Trophoblast cell (in vitro differentiated cells and primary cell): ENCODE measurements at regions not wholly inside any gene's neighbourhood (a gene's known extent, or its start where the extent isn't known, plus 50 kb on each side); places are given as distances from the start of the nearest gene placed in this dataset.

Experiments
- DNase-seq, 2 donors: peaks; one replicate each; pipeline ENCODE4 v3.0.0-alpha.2; 2016
- H2AFZ ChIP-seq: 2 replicates; pipeline ENCODE4 v1.6.1; 2013; ENCODE audit warnings: low read length, moderate library complexity, mild to moderate bottlenecking; ENCODE audit not compliant: insufficient read depth, poor library complexity
- H2AK5ac ChIP-seq: 2 replicates; pipeline ENCODE4 v1.6.1; 2013; ENCODE audit warnings: mild to moderate bottlenecking, low read length
- H2BK120ac ChIP-seq: 2 replicates; pipeline ENCODE4 v1.6.1; 2013; ENCODE audit warnings: low read length, mild to moderate bottlenecking, moderate library complexity; ENCODE audit not compliant: insufficient read depth, poor library complexity
- H2BK12ac ChIP-seq: 2 replicates; pipeline ENCODE4 v1.6.1; 2013; ENCODE audit warnings: mild to moderate bottlenecking, low read length, moderate library complexity
- H2BK5ac ChIP-seq: 2 replicates; pipeline ENCODE4 v1.6.1; 2013; ENCODE audit warnings: low read length, low read depth, moderate library complexity, mild to moderate bottlenecking; ENCODE audit not compliant: poor library complexity
- H3K14ac ChIP-seq: 2 replicates; pipeline ENCODE4 v1.6.1; 2013; ENCODE audit warnings: mild to moderate bottlenecking, low read length
- H3K18ac ChIP-seq: 2 replicates; pipeline ENCODE4 v1.6.1; 2013; ENCODE audit warnings: mild to moderate bottlenecking, low read length
- H3K23ac ChIP-seq: 2 replicates; pipeline ENCODE4 v1.6.1; 2013; ENCODE audit warnings: low read length
- H3K27ac ChIP-seq: 2 replicates; pipeline ENCODE4 v1.5.1; 2013; ENCODE audit warnings: low read depth, mild to moderate bottlenecking, inconsistent platforms, low read length, moderate library complexity
- H3K27me3 ChIP-seq: 2 replicates; pipeline ENCODE4 v1.6.1; 2013; ENCODE audit warnings: inconsistent platforms, mild to moderate bottlenecking, low read length, moderate library complexity; ENCODE audit not compliant: insufficient read depth
- H3K36me3 ChIP-seq, 2 experiments: 1 replicate in 1 of 2; 2 replicates in 1 of 2; pipeline ENCODE4 v1.6.1; 2013; ENCODE audit warnings: low read length in 2 of 2, mild to moderate bottlenecking in 2 of 2, moderate library complexity in 1 of 2; ENCODE audit not compliant: insufficient read depth in 2 of 2, control insufficient read depth in 1 of 2
- H3K4ac ChIP-seq: 2 replicates; pipeline ENCODE4 v1.6.1; 2013; ENCODE audit warnings: low read depth, mild to moderate bottlenecking, low read length, moderate library complexity
- H3K4me1 ChIP-seq, 2 experiments: 1 replicate in 1 of 2; 2 replicates in 1 of 2; pipeline ENCODE4 v1.6.1; 2013; ENCODE audit warnings: low read length in 2 of 2, mild to moderate bottlenecking in 2 of 2, moderate library complexity in 1 of 2; ENCODE audit not compliant: insufficient read depth in 2 of 2, control insufficient read depth in 1 of 2
- H3K4me2 ChIP-seq: 2 replicates; pipeline ENCODE4 v1.6.1; 2013; ENCODE audit warnings: inconsistent platforms, mild to moderate bottlenecking, low read length, moderate library complexity
- H3K4me3 ChIP-seq: 2 replicates; pipeline ENCODE4 v1.5.1; 2013; ENCODE audit warnings: mild to moderate bottlenecking, low read depth, low read length, inconsistent platforms
- H3K79me1 ChIP-seq: one replicate; pipeline ENCODE4 v1.6.1; 2013; ENCODE audit warnings: low read length
- H3K79me2 ChIP-seq: 2 replicates; pipeline ENCODE4 v1.6.1; 2013; ENCODE audit warnings: low read length, mild to moderate bottlenecking; ENCODE audit not compliant: control insufficient read depth, insufficient read depth, poor library complexity
- H3K9ac ChIP-seq: 2 replicates; pipeline ENCODE4 v1.6.1; 2013; ENCODE audit warnings: mild to moderate bottlenecking, low read length
- H3K9me3 ChIP-seq: 2 replicates; pipeline ENCODE4 v1.6.1; 2013; ENCODE audit warnings: low read depth, mild to moderate bottlenecking, control low read depth, inconsistent platforms, low read length; ENCODE audit not compliant: insufficient read depth
- H4K12ac ChIP-seq: 2 replicates; pipeline ENCODE4 v1.6.1; 2013; ENCODE audit warnings: low read depth, mild to moderate bottlenecking, low read length, moderate library complexity
- H4K8ac ChIP-seq: 2 replicates; pipeline ENCODE4 v1.6.1; 2013; ENCODE audit warnings: low read depth, mild to moderate bottlenecking, low read length, moderate library complexity
- H4K91ac ChIP-seq: one replicate; pipeline ENCODE4 v1.6.1; 2013; ENCODE audit warnings: low read depth, mild to moderate bottlenecking, low read length, moderate library complexity
- WGBS: extraction: QIAGEN DNeasy Blood & Tissue Kit; methylation state at CpG from one replicate; pipeline ENCODE4 v1.1.7; 2013; ENCODE audit warnings: missing lambda C conversion rate; ENCODE audit not compliant: insufficient read length, insufficient coverage; ENCODE audit errors: extremely low coverage; 5-methylcytosine and 5-hydroxymethylcytosine counted together

DNA sequence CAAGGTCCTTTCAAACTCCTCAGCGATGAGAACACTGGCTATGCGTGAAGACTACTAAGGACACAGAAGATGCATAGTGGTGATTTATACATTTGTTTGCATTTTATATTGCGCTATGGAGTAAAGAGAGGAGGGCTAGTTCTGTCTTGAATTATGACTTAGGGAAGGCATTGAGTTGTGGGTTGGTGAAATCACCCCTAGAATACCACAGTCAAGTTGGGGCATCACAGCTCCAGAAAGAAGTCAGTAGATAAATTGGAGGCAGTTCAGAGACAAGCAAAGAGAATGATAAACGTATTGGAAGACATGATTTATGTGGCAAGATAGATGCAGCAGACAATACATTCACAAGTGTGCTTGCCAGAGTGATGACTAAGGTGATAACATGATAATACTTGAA, 460.4 kb downstream of the EPHA4 start:
- H3K4me3 ChIP-seq: no peak overlapping the region
- H3K79me2 ChIP-seq: no peaks in the 10 kb centered on the region
- H3K27me3 ChIP-seq: no peaks in the 10 kb centered on the region
- H2AFZ ChIP-seq: no peak overlapping the region
- no peak overlapping the region for H3K27ac ChIP-seq
- no peak overlapping the region for H2BK12ac ChIP-seq
- H3K14ac ChIP-seq: no peak overlapping the region
- no peak overlapping the region for H2BK120ac ChIP-seq
- no peak overlapping the region for H3K4me2 ChIP-seq
- no peaks in the 10 kb centered on the region for H3K79me1 ChIP-seq
- no peak overlapping the region for H2AK5ac ChIP-seq
- H3K9me3 ChIP-seq: no peaks in the 10 kb centered on the region
- no peak overlapping the region for H3K9ac ChIP-seq
- H3K4ac ChIP-seq: no peak overlapping the region
- no peak overlapping the region for H3K18ac ChIP-seq
- H4K12ac ChIP-seq: no peak overlapping the region
- no peak overlapping the region for H4K8ac ChIP-seq
- no peak overlapping the region for H4K91ac ChIP-seq
- H3K36me3 ChIP-seq: no peaks in the 10 kb centered on the region
- H3K4me1 ChIP-seq: no peaks in the 10 kb centered on the region
- no peak overlapping the region for H3K23ac ChIP-seq
- no peak overlapping the region for H2BK5ac ChIP-seq
- no peak for DNase-seq
- no CpG with 5 or more reads among the region's 4 CpGs for WGBS

DNA sequence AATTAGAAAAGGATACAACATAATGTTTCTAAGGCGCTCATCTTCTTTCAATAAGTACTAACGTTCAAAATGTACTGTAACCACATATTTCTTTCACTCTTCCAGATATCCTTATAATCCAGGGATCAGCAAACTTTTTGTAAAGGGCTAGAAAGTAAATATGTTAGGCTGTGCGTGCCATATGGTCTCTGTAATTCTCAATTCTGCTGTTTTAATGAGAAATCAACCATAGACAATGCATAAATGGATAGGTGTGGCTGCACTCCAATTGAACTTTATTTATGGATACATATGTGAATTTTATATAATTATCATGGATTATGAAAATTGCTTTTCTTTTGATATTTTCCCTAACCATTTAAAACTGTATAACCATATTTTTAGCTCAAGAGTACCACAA, 459.4 kb downstream of the EPHA4 start:
- DNase-seq: no peak
- no peak overlapping the region for H3K18ac ChIP-seq
- H2AFZ ChIP-seq: no peak overlapping the region
- H2BK120ac ChIP-seq: no peak overlapping the region
- H3K4me1 ChIP-seq: no peaks in the 10 kb centered on the region
- no peak overlapping the region for H4K91ac ChIP-seq
- H3K79me1 ChIP-seq: no peaks in the 10 kb centered on the region
- H3K27me3 ChIP-seq: no peaks in the 10 kb centered on the region
- no peak overlapping the region for H2AK5ac ChIP-seq
- no peak overlapping the region for H3K4ac ChIP-seq
- no peak overlapping the region for H3K23ac ChIP-seq
- no peaks in the 10 kb centered on the region for H3K9me3 ChIP-seq
- H4K12ac ChIP-seq: no peak overlapping the region
- no peak overlapping the region for H2BK5ac ChIP-seq
- no peak overlapping the region for H2BK12ac ChIP-seq
- H3K4me3 ChIP-seq: no peak overlapping the region
- no peak overlapping the region for H3K14ac ChIP-seq
- H3K4me2 ChIP-seq: no peak overlapping the region
- no peak overlapping the region for H4K8ac ChIP-seq
- H3K36me3 ChIP-seq: no peaks in the 10 kb centered on the region
- no peaks in the 10 kb centered on the region for H3K79me2 ChIP-seq
- no peak overlapping the region for H3K27ac ChIP-seq
- no peak overlapping the region for H3K9ac ChIP-seq
- WGBS: no CpG with 5 or more reads among the region's 3 CpGs

DNA sequence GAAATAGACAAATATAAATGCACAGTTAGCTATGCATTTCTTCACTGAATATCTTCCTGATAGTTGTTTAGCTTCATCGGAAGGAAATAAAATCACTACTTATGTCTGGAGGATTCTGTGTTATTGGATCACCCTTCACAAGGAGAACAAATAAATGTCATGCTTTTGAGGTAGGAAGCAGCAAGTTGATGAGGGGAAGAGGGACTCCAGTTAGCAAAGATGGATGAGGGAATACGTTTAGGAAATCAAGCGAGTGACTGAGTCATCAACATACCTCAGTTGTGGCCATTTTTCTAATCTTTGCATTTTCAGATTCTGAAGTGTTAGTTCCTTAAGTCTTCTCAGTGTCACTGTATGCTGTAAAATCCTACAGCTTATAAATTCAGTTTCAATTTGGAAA, 456.2 kb downstream of the EPHA4 start:
- Histone ChIP-seq H3K79me1 (no peaks in the 10 kb centered on the region), H3K36me3 (no peaks in the 10 kb centered on the region), H2AFZ (no peak overlapping the region), H3K4ac (no peak overlapping the region), H3K27ac (no peak overlapping the region), H4K8ac (no peak overlapping the region), H3K27me3 (no peaks in the 10 kb centered on the region), H3K9me3 (no peaks in the 10 kb centered on the region), H2BK5ac (no peak overlapping the region), H2AK5ac (no peak overlapping the region), H3K14ac (no peak overlapping the region), H3K9ac (no peak overlapping the region), H4K12ac (no peak overlapping the region), H2BK120ac (no peak overlapping the region), H3K18ac (no peak overlapping the region), H2BK12ac (no peak overlapping the region), H3K4me3 (no peak overlapping the region), H4K91ac (no peak overlapping the region), H3K79me2 (no peaks in the 10 kb centered on the region), H3K4me2 (no peak overlapping the region), H3K4me1 (no peaks in the 10 kb centered on the region), H3K23ac (no peak overlapping the region)
- no CpG with 5 or more reads among the region's 3 CpGs for WGBS
- no peak for DNase-seq

GRCh38 chr2:221120643-221121042, 451.5 kb downstream of the EPHA4 start:
- H4K12ac ChIP-seq: no peak overlapping the region
- no peak overlapping the region for H3K4me3 ChIP-seq
- H3K23ac ChIP-seq: no peak overlapping the region
- H3K79me2 ChIP-seq: no peaks in the 10 kb centered on the region
- no peak overlapping the region for H4K91ac ChIP-seq
- no peaks in the 10 kb centered on the region for H3K36me3 ChIP-seq
- H3K27me3 ChIP-seq: no peaks in the 10 kb centered on the region
- H3K14ac ChIP-seq: no peak overlapping the region
- H3K27ac ChIP-seq: no peak overlapping the region
- no peak for DNase-seq
- WGBS: no CpG with 5 or more reads among the region's 2 CpGs
- H3K4me1 ChIP-seq: peaks cover 0 to 5% of the 10 kb centered on the region in 2 experiments
- H2BK5ac ChIP-seq: no peak overlapping the region
- H2AK5ac ChIP-seq: no peak overlapping the region
- no peaks in the 10 kb centered on the region for H3K79me1 ChIP-seq
- no peak overlapping the region for H3K4me2 ChIP-seq
- H3K4ac ChIP-seq: no peak overlapping the region
- H3K18ac ChIP-seq: no peak overlapping the region
- no peak overlapping the region for H2BK120ac ChIP-seq
- no peak overlapping the region for H4K8ac ChIP-seq
- H2AFZ ChIP-seq: no peak overlapping the region
- H3K9ac ChIP-seq: no peak overlapping the region
- H3K9me3 ChIP-seq: no peaks in the 10 kb centered on the region
- no peak overlapping the region for H2BK12ac ChIP-seq
